Choroid plexus epithelial cell (primary cell): ENCODE measurements at regions not wholly inside any gene's neighbourhood (a gene's known extent, or its start where the extent isn't known, plus 50 kb on each side); places are given as distances from the start of the nearest gene placed in this dataset.

Experiments
- DNase-seq: peaks from one replicate; pipeline ENCODE4 v3.0.0-alpha.2; 2010; ENCODE audit warnings: low read depth
- H3K4me3 ChIP-seq: 2 replicates; pipeline ENCODE4 v1.5.1; 2011; ENCODE audit warnings: low read depth, mild to moderate bottlenecking, control low read depth, low read length, moderate library complexity
- TF ChIP-seq, protein P1 (sequence below): conservative IDR thresholded peaks from 2 replicates; pipeline ENCODE4 v1.5.1; 2011; ENCODE audit warnings: low read depth, mild to moderate bottlenecking, control low read depth, inconsistent platforms, low read length, moderate library complexity

- no peak overlapping the region for H3K4me3 ChIP-seq
- TF ChIP-seq, protein P1, sequence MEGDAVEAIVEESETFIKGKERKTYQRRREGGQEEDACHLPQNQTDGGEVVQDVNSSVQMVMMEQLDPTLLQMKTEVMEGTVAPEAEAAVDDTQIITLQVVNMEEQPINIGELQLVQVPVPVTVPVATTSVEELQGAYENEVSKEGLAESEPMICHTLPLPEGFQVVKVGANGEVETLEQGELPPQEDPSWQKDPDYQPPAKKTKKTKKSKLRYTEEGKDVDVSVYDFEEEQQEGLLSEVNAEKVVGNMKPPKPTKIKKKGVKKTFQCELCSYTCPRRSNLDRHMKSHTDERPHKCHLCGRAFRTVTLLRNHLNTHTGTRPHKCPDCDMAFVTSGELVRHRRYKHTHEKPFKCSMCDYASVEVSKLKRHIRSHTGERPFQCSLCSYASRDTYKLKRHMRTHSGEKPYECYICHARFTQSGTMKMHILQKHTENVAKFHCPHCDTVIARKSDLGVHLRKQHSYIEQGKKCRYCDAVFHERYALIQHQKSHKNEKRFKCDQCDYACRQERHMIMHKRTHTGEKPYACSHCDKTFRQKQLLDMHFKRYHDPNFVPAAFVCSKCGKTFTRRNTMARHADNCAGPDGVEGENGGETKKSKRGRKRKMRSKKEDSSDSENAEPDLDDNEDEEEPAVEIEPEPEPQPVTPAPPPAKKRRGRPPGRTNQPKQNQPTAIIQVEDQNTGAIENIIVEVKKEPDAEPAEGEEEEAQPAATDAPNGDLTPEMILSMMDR: no peak
- DNase-seq: no peak
Observed at GRCh38 chrX:51834076-51834475, 59.3 kb upstream of the MAGED1 start.

GRCh38 chrX:51836823-51837222, 56.6 kb upstream of the MAGED1 start:
- TF ChIP-seq, protein P1: no peak
- DNase-seq: no peak

DNA sequence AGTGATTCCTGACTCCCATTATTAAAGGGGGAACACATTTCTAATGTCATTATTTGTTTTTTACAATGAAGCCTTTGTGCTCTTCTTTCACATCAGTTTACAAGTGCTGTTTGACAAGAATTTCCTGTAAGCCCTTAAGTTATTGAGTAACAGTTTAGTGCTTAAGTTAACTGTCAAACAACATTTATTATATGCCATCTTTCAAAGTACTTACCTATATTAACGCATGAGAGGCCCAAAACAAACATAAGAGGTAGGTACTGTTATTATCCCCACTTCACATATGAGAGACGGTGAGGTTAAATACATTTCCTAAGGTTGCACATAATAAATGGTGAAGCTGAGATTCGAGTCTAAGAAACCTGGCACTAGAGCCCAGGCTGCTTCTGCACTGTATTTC, 56.0 kb upstream of the MAGED1 start:
- TF ChIP-seq, protein P1: no peak
- DNase-seq: no peak
- H3K4me3 ChIP-seq: no peak overlapping the region

More at GRCh38 chrX:51836823-51837222, 56.6 kb upstream of the MAGED1 start:
- no peak overlapping the region for H3K4me3 ChIP-seq

DNA sequence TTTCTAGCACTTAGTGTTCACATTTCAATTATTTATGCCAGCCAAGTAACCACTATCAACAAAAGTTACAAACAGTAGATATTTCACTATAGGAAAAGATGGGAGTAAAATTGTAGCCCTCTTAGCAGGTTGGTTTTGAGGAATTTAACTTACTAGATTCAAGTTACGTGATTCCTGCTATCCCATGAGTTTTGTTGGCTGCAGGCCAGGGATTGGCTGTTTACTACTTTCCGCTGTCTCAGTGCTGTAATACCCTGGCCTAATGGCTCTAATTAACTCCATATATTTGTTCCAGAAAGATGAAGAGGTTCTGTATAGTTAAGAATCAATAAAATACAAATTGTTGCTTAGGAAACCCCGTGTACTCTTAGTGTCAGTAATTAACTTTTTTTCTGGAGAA, 55.5 kb upstream of the MAGED1 start:
- peak; percentile 76 for DNase-seq
- no peak overlapping the region for H3K4me3 ChIP-seq

More for the DNA sequence above, 55.5 kb upstream of the MAGED1 start:
- TF ChIP-seq, protein P1: no peak
